ENCODE measurements at regions not wholly inside any gene's neighbourhood (a gene's known extent, or its start where the extent isn't known, plus 50 kb on each side); places are given as distances from the start of the nearest gene placed in this dataset.

GRCh38 chr13:24613128-24613527, 67.1 kb upstream of the ATP12A start:
- TF ChIP-seq CTCF (conservative IDR thresholded peaks at IDR 0.05) (no peak), ZFX (IDR thresholded peaks at IDR 0.05) (no peak)
